D341Med (cell line): ENCODE measurements at regions not wholly inside any gene's neighbourhood (a gene's known extent, or its start where the extent isn't known, plus 50 kb on each side); places are given as distances from the start of the nearest gene placed in this dataset.

Source experiments
- DNase-seq: peaks from one replicate; pipeline ENCODE4 v3.0.0; 2012; ENCODE audit warnings: low spot score

- DNase-seq: no peak
Observed at GRCh38 chr9:94159069-94159939, 75.0 kb downstream of the PTPDC1 start.

- no peak for DNase-seq
Observed at GRCh38 chr9:94160594-94161501, 76.6 kb downstream of the PTPDC1 start.

- no peak for DNase-seq
Observed at GRCh38 chr9:94161673-94162072, 77.4 kb downstream of the PTPDC1 start.

GRCh38 chr9:94164806-94165549 is 80.7 kb downstream of the PTPDC1 start:
- no peak for DNase-seq

GRCh38 chr9:94165592-94166235 is 81.5 kb downstream of the PTPDC1 start:
- peak; percentile 98 for DNase-seq

GRCh38 chr9:94166236-94166975 is 82.1 kb downstream of the PTPDC1 start:
- DNase-seq: peak; percentile 95

- DNase-seq: no peak
Observed at GRCh38 chr9:94166976-94167346, 82.7 kb downstream of the PTPDC1 start.

GRCh38 chr9:94167376-94167890 is 83.2 kb downstream of the PTPDC1 start:
- DNase-seq: no peak

- no peak for DNase-seq
Observed at GRCh38 chr9:94168203-94169000, 84.1 kb downstream of the PTPDC1 start.

- DNase-seq: no peak
Observed at GRCh38 chr9:94169968-94170367, 85.7 kb downstream of the PTPDC1 start.

GRCh38 chr9:94173632-94174031 is 85.5 kb upstream of the ZNF169 start:
- no peak for DNase-seq

- no peak for DNase-seq
Observed at GRCh38 chr9:94174164-94174563, 84.9 kb upstream of the ZNF169 start.

GRCh38 chr9:94175669-94176068 is 83.4 kb upstream of the ZNF169 start:
- DNase-seq: no peak

GRCh38 chr9:94176608-94177007 is 82.5 kb upstream of the ZNF169 start:
- no peak for DNase-seq

GRCh38 chr9:94178927-94179326 is 80.2 kb upstream of the ZNF169 start:
- no peak for DNase-seq

GRCh38 chr9:94181408-94182181 is 77.5 kb upstream of the ZNF169 start:
- DNase-seq: no peak

GRCh38 chr9:94182532-94182931 is 76.6 kb upstream of the ZNF169 start:
- no peak for DNase-seq

GRCh38 chr9:94183240-94183999 is 75.7 kb upstream of the ZNF169 start:
- no peak for DNase-seq
